ENCODE measurements at regions not wholly inside any gene's neighbourhood (a gene's known extent, or its start where the extent isn't known, plus 50 kb on each side); places are given as distances from the start of the nearest gene placed in this dataset.

GRCh38 chr2:18484625-18485024, 75.8 kb downstream of the RDH14 start:
- TF ChIP-seq SIN3A (IDR thresholded peaks at IDR 0.05; ENCODE audit: low read depth, low read length) (no peak), WRNIP1 (IDR thresholded peaks at IDR 0.05; ENCODE audit: borderline replicate concordance, low read depth, low read length) (no peak), STAT1 (conservative IDR thresholded peaks at IDR 0.05) (no peak)
- POLR2A ChIA-PET = no interaction called here
- CTCF ChIA-PET = no interaction called here
- BruUV-seq (replicated peaks) = no TSS peak
- intact Hi-C loops (cut with micrococcal nuclease; ENCODE audit: unreplicated experiment) = no loop called here
- DNase-seq (ENCODE audit: low read depth, low spot score) (no peak), FAIRE-seq (no peak), ATAC-seq (no peak)
- H3K79me2 ChIP-seq (ENCODE audit: control insufficient read depth, insufficient read depth, low read length) = no peaks in the 10 kb centered on the region
- no peaks in the 10 kb centered on the region for H3K9me3 ChIP-seq (replicated peaks; ENCODE audit: control insufficient read depth, insufficient read depth, low read length)
- H3K4me2 ChIP-seq (ENCODE audit: control insufficient read depth, insufficient read depth) = no peak overlapping the region
- no peaks in the 10 kb centered on the region for H3K36me3 ChIP-seq (ENCODE audit: control insufficient read depth in 2 of 2, insufficient read depth in 2 of 2, low read length in 1 of 2)
- no peaks in the 10 kb centered on the region for H4K20me1 ChIP-seq (ENCODE audit: control insufficient read depth, insufficient read depth)
- RAD21 ChIA-PET (ENCODE audit: unreplicated experiment) = no interaction called here
- H3K9ac ChIP-seq (ENCODE audit: control insufficient read depth, insufficient read depth, low read length) = no peak overlapping the region
- H2AFZ ChIP-seq (ENCODE audit: control insufficient read depth, low read depth, low read length) = no peak overlapping the region
- SMC1A ChIA-PET (ENCODE audit: uncharacterized antibody, unreplicated experiment) = interaction anchor here (0.7 kb wide), 1 partner anchor 34 kb away, joined by 3 read pairs; no protein-coding TSS in a partner anchor
- H3K27ac ChIP-seq (ENCODE audit: control insufficient read depth, insufficient read depth) = no peak overlapping the region
- H3K4me1 ChIP-seq (ENCODE audit: control insufficient read depth, insufficient read depth, low read length) = no peaks in the 10 kb centered on the region
- no peak overlapping the region for H3K4me3 ChIP-seq
- H3K27me3 ChIP-seq (replicated peaks in 1 of 2; ENCODE audit: control insufficient read depth in 2 of 2, insufficient read depth in 2 of 2, low read length in 1 of 2) = no peaks in the 10 kb centered on the region; a peak in 1 of 4 replicates
- in situ Hi-C loops (cut with MboI) = no loop called here

GRCh38 chr2:18483896-18484295, 76.6 kb downstream of the RDH14 start:
- intact Hi-C loops (cut with micrococcal nuclease; ENCODE audit: unreplicated experiment) = no loop called here
- DNase-seq (ENCODE audit: low read depth, low spot score) (no peak), FAIRE-seq (no peak), ATAC-seq (no peak)
- ChIA-PET CTCF (no interaction called here), POLR2A (no interaction called here), SMC1A (ENCODE audit: uncharacterized antibody, unreplicated experiment) (no interaction called here), RAD21 (ENCODE audit: unreplicated experiment) (no interaction called here)
- WGBS (ENCODE audit: insufficient coverage, insufficient replicate concordance, low lambda C conversion rate, missing lambda C conversion rate) = 4% methylated on average over 3 of the region's 3 CpGs
- no peak overlapping the region for H3K4me2 ChIP-seq (ENCODE audit: control insufficient read depth, insufficient read depth)
- no peaks in the 10 kb centered on the region for H3K36me3 ChIP-seq (ENCODE audit: control insufficient read depth in 2 of 2, insufficient read depth in 2 of 2, low read length in 1 of 2)
- in situ Hi-C loops (cut with MboI) = no loop called here
- no peaks in the 10 kb centered on the region; a peak in 1 of 4 replicates for H3K27me3 ChIP-seq (replicated peaks in 1 of 2; ENCODE audit: control insufficient read depth in 2 of 2, insufficient read depth in 2 of 2, low read length in 1 of 2)
- no peak overlapping the region for H3K4me3 ChIP-seq
- no peaks in the 10 kb centered on the region for H3K9me3 ChIP-seq (replicated peaks; ENCODE audit: control insufficient read depth, insufficient read depth, low read length)
- no peak overlapping the region for H2AFZ ChIP-seq (ENCODE audit: control insufficient read depth, low read depth, low read length)
- no peak for TF ChIP-seq FOS (IDR thresholded peaks at IDR 0.05; ENCODE audit: borderline replicate concordance, extremely low read depth, insufficient read length)
- no peaks in the 10 kb centered on the region for H4K20me1 ChIP-seq (ENCODE audit: control insufficient read depth, insufficient read depth)
- BruUV-seq (replicated peaks) = no TSS peak
- H3K79me2 ChIP-seq (ENCODE audit: control insufficient read depth, insufficient read depth, low read length) = no peaks in the 10 kb centered on the region
- H3K9ac ChIP-seq (ENCODE audit: control insufficient read depth, insufficient read depth, low read length) = no peak overlapping the region
- H3K4me1 ChIP-seq (ENCODE audit: control insufficient read depth, insufficient read depth, low read length) = no peaks in the 10 kb centered on the region
- H3K27ac ChIP-seq (ENCODE audit: control insufficient read depth, insufficient read depth) = no peak overlapping the region
